Endothelial cell of umbilical vein (primary cell): ENCODE measurements at regions not wholly inside any gene's neighbourhood (a gene's known extent, or its start where the extent isn't known, plus 50 kb on each side); places are given as distances from the start of the nearest gene placed in this dataset.

Experiments
- BruUV-seq: library from RNA; stranded (reverse); fragments of 400-500 nt; replicated peaks from 2 replicates; lab custom pipeline; 2021; lab: Mats Ljungman, UMichigan
- CTCF ChIA-PET: fragments of 300-600, 350-600 bp; sonication (Branson Sonifier 250); formaldehyde crosslinking; loops from one replicate; lab custom pipeline; 2021; ENCODE audit warnings: antibody characterized with exemption, inconsistent platforms; lab: Charles Lee
- POLR2A ChIA-PET: fragments of 300-600, 350-600 bp; sonication (Branson Sonifier 250); formaldehyde crosslinking; loops from one replicate; lab custom pipeline; 2021; ENCODE audit warnings: antibody characterized with exemption, inconsistent platforms; lab: Charles Lee
- DNase-seq: peaks from one replicate; pipeline ENCODE4 v3.0.0-alpha.2; 2011; ENCODE audit warnings: low read depth, low spot score
- FAIRE-seq: peaks from 2 replicates; lab custom pipeline; 2011; peaks lifted over from hg19 to GRCh38; lab: Jason Lieb, UNC
- H2AFZ ChIP-seq: 2 replicates; pipeline ENCODE4 v1.6.0; 2012; ENCODE audit warnings: low read depth, low read length, control low read depth, inconsistent platforms
- H3K27ac ChIP-seq: 2 replicates; pipeline ENCODE4 v1.5.1; 2011; ENCODE audit warnings: low read depth, mild to moderate bottlenecking, control low read depth, low read length, moderate library complexity; ENCODE audit not compliant: insufficient read depth
- H3K27me3 ChIP-seq, 2 experiments: 2 replicates each; pipeline versions ENCODE4 v1.6.0 to v1.6.1; 2011; ENCODE audit warnings: low read length in 2 of 2, mixed read lengths in 1 of 2; ENCODE audit not compliant: control insufficient read depth in 2 of 2, insufficient read depth in 2 of 2
- H3K36me3 ChIP-seq, 2 experiments: 2 replicates in 1 of 2; 3 replicates in 1 of 2; pipeline ENCODE4 v1.5.1; 2011; ENCODE audit warnings: low read length in 2 of 2, mild to moderate bottlenecking in 1 of 2, moderate library complexity in 1 of 2; ENCODE audit not compliant: control insufficient read depth in 2 of 2, insufficient read depth in 2 of 2; ENCODE audit errors: extremely low read depth in 1 of 2
- H3K4me1 ChIP-seq: 3 replicates; pipeline ENCODE4 v1.5.1; 2011; ENCODE audit warnings: mild to moderate bottlenecking, low read length; ENCODE audit not compliant: control insufficient read depth, insufficient read depth; ENCODE audit errors: extremely low read depth
- H3K4me2 ChIP-seq: 2 replicates; pipeline ENCODE4 v1.6.1; 2011; ENCODE audit warnings: low read length, control low read depth, mixed read lengths; ENCODE audit not compliant: insufficient read depth
- H3K4me3 ChIP-seq, 3 experiments: fragments of 200-600 bp in 1 of 3; sonication (generic), shearing (Covaris generic) in 1 of 3; replicated peaks in 1 of 3; 2 replicates each; pipeline ENCODE4 v1.5.1; 2011 to 2016; ENCODE audit warnings: control low read depth in 3 of 3, low read length in 3 of 3, mild to moderate bottlenecking in 2 of 3, inconsistent platforms in 1 of 3, low read depth in 1 of 3, moderate library complexity in 1 of 3; ENCODE audit not compliant: insufficient read depth in 1 of 3
- H3K79me2 ChIP-seq: 2 replicates; pipeline ENCODE4 v1.6.0; 2012; ENCODE audit warnings: low read length, inconsistent platforms; ENCODE audit not compliant: control insufficient read depth, insufficient read depth
- H3K9ac ChIP-seq: replicated peaks from 2 replicates; pipeline ENCODE3; 2011; ENCODE audit warnings: low read length, control low read depth; ENCODE audit not compliant: insufficient read depth; ENCODE audit errors: extremely low read depth
- H3K9me1 ChIP-seq: replicated peaks from 3 replicates; pipeline ENCODE4 v1.6.0; 2011; ENCODE audit warnings: mild to moderate bottlenecking, low read length; ENCODE audit not compliant: control insufficient read depth, insufficient read depth; ENCODE audit errors: extremely low read depth
- H3K9me3 ChIP-seq: replicated peaks from 2 replicates; pipeline ENCODE4 v1.5.1; 2012; ENCODE audit warnings: low read length, inconsistent platforms; ENCODE audit not compliant: control insufficient read depth, insufficient read depth
- H4K20me1 ChIP-seq: replicated peaks from 2 replicates; pipeline ENCODE3; 2011; ENCODE audit warnings: mild to moderate bottlenecking, low read length; ENCODE audit not compliant: control insufficient read depth, insufficient read depth; ENCODE audit errors: extremely low read depth
- EZH2 ChIP-seq: IDR thresholded peaks from 2 replicates; pipeline ENCODE4 v1.6.1; 2012; ENCODE audit warnings: borderline replicate concordance, low read depth, mild to moderate bottlenecking, moderate library complexity, low read length, inconsistent platforms; ENCODE audit not compliant: severe bottlenecking
- FOS ChIP-seq: IDR thresholded peaks from 2 replicates; pipeline ENCODE4 v1.6.1; 2011; ENCODE audit warnings: mild to moderate bottlenecking, low read length, moderate library complexity, borderline replicate concordance; ENCODE audit not compliant: insufficient read depth
- GATA2 ChIP-seq: IDR thresholded peaks from 2 replicates; pipeline ENCODE4 v1.7.0; 2011; ENCODE audit warnings: low read depth, mild to moderate bottlenecking, moderate library complexity, mixed read lengths, low read length; ENCODE audit not compliant: insufficient read length, insufficient read depth
- JUN ChIP-seq: IDR thresholded peaks from 2 replicates; pipeline ENCODE4 v1.6.1; 2011; ENCODE audit warnings: borderline replicate concordance, low read depth; ENCODE audit not compliant: insufficient read length, insufficient read depth
- MYC ChIP-seq: IDR thresholded peaks from one replicate; pipeline ENCODE4 v1.6.1; 2011; ENCODE audit warnings: mild to moderate bottlenecking, low read depth, low read length
- POLR2A ChIP-seq: IDR thresholded peaks from 2 replicates; pipeline ENCODE4 v1.6.1; 2012; ENCODE audit warnings: low read depth, mild to moderate bottlenecking, control low read depth, low read length
- POLR2AphosphoS5 ChIP-seq: IDR thresholded peaks from 2 replicates; pipeline ENCODE4 v1.6.1; 2012; ENCODE audit warnings: low read depth, mild to moderate bottlenecking, control low read depth, low read length, moderate library complexity; ENCODE audit not compliant: insufficient read depth
- dilution Hi-C: fragments of 300-500 bp; cut with MboI; formaldehyde crosslinking; loops from one replicate; pipeline ENCODE4 v1.15.0; 2019; ENCODE audit warnings: low sequenced_read_pairs; ENCODE audit not compliant: extremely low pct_ligation_motif_present
- intact Hi-C: fragments of 100-400 bp; cut with micrococcal nuclease; formaldehyde crosslinking; loops from one replicate; pipeline ENCODE4 v1.10.0; 2022
- TF ChIP-seq, protein P1 (sequence below): IDR thresholded peaks from 2 replicates; pipeline ENCODE4 v1.6.1; 2011; ENCODE audit not compliant: insufficient read depth, insufficient read length
- TF ChIP-seq, protein P2 (sequence below), 2 donors: IDR thresholded peaks; 1 replicate in 1 of 2; 2 replicates in 1 of 2; pipeline ENCODE4 v1.5.1; 2011; ENCODE audit warnings: low read length in 2 of 2, mild to moderate bottlenecking in 2 of 2, moderate library complexity in 2 of 2, control low read depth in 1 of 2, inconsistent platforms in 1 of 2, low read depth in 1 of 2; ENCODE audit not compliant: insufficient read depth in 1 of 2; ENCODE audit errors: extremely low read depth in 1 of 2

- H2AFZ ChIP-seq: no peak overlapping the region
- H3K4me1 ChIP-seq: no peaks in the 10 kb centered on the region
- CTCF ChIA-PET: interaction anchor here (0.9 kb wide), 1 partner anchor 12 kb away, joined by 3 read pairs; no protein-coding TSS in a partner anchor
- H3K9ac ChIP-seq: no peak overlapping the region
- no peaks in the 10 kb centered on the region for H3K27me3 ChIP-seq
- H3K4me2 ChIP-seq: no peak overlapping the region
- DNase-seq (no peak), FAIRE-seq (no peak)
- no peaks in the 10 kb centered on the region for H3K9me3 ChIP-seq
- no peak overlapping the region for H3K4me3 ChIP-seq
- H3K79me2 ChIP-seq: no peaks in the 10 kb centered on the region
- intact Hi-C loops: no loop called here
- H3K36me3 ChIP-seq: no peaks in the 10 kb centered on the region
- BruUV-seq: no TSS peak
- no peak for TF ChIP-seq MYC
- TF ChIP-seq POLR2A: no peak
- TF ChIP-seq FOS: no peak
- TF ChIP-seq, protein P1, sequence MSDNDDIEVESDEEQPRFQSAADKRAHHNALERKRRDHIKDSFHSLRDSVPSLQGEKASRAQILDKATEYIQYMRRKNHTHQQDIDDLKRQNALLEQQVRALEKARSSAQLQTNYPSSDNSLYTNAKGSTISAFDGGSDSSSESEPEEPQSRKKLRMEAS: no peak
- no peak for TF ChIP-seq EZH2
- TF ChIP-seq GATA2: no peak
- TF ChIP-seq POLR2AphosphoS5: no peak
- TF ChIP-seq, protein P2, sequence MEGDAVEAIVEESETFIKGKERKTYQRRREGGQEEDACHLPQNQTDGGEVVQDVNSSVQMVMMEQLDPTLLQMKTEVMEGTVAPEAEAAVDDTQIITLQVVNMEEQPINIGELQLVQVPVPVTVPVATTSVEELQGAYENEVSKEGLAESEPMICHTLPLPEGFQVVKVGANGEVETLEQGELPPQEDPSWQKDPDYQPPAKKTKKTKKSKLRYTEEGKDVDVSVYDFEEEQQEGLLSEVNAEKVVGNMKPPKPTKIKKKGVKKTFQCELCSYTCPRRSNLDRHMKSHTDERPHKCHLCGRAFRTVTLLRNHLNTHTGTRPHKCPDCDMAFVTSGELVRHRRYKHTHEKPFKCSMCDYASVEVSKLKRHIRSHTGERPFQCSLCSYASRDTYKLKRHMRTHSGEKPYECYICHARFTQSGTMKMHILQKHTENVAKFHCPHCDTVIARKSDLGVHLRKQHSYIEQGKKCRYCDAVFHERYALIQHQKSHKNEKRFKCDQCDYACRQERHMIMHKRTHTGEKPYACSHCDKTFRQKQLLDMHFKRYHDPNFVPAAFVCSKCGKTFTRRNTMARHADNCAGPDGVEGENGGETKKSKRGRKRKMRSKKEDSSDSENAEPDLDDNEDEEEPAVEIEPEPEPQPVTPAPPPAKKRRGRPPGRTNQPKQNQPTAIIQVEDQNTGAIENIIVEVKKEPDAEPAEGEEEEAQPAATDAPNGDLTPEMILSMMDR (IDR thresholded peaks at IDR 0.05; ENCODE audit: extremely low read depth in 1 of 2, insufficient read depth in 1 of 2, low read depth in 1 of 2, low read length in 2 of 2): no peak
- TF ChIP-seq JUN: no peak
- H3K27ac ChIP-seq: no peak overlapping the region
- no peaks in the 10 kb centered on the region for H3K9me1 ChIP-seq
- dilution Hi-C loops: no loop called here
- POLR2A ChIA-PET: no interaction called here
- no peaks in the 10 kb centered on the region for H4K20me1 ChIP-seq
Measured at GRCh38 chr11:88390254-88390653, 52.7 kb upstream of the CTSC start.
